T-helper 9 cell (primary cell): ENCODE measurements at regions not wholly inside any gene's neighbourhood (a gene's known extent, or its start where the extent isn't known, plus 50 kb on each side); places are given as distances from the start of the nearest gene placed in this dataset.

Experiments used
- DNase-seq: peaks from one replicate; pipeline ENCODE4 v3.0.0-alpha.2; 2020

DNA sequence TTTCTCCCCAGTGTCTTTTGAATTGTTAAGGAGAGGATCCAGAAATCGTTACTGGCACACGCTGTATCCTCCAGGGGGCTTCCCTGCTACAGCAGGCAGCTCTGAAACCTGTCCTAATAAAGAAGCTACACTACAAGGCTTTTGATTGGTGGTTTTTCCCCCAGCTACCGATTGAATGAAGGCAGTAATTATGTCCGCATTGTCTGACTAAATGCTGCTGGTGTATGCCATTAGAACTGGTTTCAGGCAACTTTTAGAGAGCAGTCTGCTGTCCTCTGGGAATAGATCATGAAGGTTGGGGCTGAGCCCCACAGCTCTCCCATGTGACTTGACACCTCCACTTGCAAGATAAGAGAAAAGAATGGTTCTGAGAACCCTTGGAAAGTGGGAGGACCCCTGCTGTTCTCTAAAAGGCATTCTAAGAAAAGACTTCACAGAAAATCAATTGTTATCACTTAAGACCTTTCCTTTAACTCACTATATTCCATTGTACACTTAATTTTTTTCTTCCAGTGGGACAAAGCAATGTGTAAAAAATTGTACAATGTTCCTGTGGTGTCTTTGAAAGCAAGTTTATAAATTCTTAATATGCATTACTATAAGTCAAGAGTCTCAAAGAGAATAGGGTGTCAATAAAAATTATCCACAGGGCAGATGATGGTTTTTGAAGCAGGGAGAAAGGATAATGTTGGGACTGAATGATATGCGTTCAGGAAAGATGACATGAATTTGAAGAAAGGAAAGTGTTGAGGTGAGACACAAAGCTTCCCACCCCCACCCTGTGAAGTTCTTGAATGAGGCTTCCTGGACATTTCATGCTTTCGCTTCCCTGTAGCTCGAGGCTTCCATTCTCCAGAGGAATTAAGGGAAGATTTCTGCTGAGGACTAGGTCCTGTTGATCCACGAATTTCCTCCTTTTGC, 53.0 kb upstream of the DAZL start:
- no peak for DNase-seq

DNA sequence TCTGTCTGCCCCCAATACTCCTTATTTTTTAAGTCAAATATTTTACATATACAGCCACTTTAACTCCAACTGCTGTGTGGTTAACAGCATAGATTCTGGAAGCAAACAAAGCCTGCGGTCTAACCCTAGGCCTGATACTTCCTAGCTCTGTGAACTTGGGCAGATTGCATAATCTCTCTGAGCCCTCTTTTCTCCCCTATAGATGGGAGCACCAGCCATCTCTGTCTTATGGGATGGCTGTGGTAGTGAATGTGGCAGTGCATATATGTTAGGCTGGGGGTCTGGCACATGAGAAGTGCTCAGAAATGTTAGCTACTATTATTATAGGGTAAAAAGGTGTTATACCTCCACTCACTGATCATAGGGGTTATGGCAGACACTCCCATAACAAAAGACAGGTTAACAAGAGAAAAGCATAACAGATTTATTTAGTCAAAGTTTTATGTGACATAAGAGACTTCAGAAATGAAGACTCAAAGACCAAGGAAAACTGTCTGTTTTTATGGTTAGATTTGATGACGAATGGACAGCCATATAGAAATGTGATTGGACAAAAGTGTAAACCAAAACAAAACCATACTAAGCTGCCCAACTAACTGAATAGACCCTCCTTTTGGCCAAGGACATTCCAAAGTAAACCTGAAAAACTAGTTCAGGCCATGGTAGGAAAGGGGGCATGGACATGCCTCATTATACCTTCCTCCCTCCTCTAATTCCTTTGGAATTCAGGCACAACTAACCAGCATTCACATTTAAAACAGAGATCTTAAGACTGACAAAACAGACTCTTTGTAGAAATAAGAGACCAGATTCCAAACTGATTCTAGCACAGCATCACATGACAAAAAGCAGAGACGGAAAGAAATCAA, 53.9 kb upstream of the DAZL start:
- DNase-seq: no peak

- DNase-seq: no peak
Observed at GRCh38 chr3:16663854-16664712, 58.9 kb upstream of the DAZL start.

- no peak for DNase-seq
Observed at GRCh38 chr3:16665282-16665741, 60.1 kb upstream of the DAZL start.

- no peak for DNase-seq
Observed at GRCh38 chr3:16666206-16666605, 61.0 kb upstream of the DAZL start.

- no peak for DNase-seq
Observed at GRCh38 chr3:16667633-16668032, 62.4 kb upstream of the DAZL start.

- no peak for DNase-seq
Observed at GRCh38 chr3:16668776-16669545, 63.7 kb upstream of the DAZL start.

DNA sequence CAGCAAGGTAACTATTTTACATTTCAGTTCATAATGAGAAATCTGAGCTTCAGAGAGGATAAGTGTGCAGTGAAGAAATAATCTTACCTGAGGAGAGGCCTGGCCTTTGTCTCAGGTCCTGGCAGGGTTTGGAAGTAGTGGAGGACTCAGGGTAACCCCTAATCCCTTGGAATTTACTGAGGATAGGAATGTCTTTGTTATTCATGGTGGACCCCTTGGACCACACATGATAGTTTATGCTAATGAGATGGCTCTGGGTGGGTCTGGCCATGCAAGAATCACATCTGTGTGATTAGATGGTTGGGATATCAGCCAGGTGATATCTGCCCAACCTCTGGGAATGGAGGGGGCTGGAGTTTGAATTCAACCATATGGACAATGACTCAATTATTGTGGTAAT, 65.0 kb upstream of the DAZL start:
- no peak for DNase-seq

DNA sequence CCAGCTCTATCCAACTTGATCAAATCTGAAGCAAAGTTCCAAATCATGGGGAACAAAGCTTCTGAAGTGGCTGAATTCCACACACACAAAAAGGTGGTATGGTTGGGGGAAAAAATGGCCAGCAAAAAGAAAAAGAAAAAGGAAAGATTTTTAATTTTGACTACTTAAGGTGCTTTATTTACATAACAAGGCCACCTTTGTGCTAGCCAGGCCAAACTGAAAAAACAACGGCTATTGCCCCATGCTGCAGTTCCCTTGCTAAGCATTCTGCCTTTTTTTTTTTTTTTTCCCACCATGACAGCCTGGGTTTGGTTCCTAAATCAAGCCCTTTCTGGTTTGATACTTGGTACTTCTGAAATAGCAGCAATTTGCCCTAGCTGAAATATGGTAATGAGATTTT, 66.5 kb upstream of the DAZL start:
- no peak for DNase-seq

GRCh38 chr3:16673530-16673929, 68.3 kb upstream of the DAZL start:
- DNase-seq: no peak

- no peak for DNase-seq
Observed at GRCh38 chr3:16675805-16676204, 70.6 kb upstream of the DAZL start.

GRCh38 chr3:16686679-16687078, 81.5 kb upstream of the DAZL start:
- no peak for DNase-seq

GRCh38 chr3:16687221-16687620, 82.0 kb upstream of the DAZL start:
- no peak for DNase-seq

DNA sequence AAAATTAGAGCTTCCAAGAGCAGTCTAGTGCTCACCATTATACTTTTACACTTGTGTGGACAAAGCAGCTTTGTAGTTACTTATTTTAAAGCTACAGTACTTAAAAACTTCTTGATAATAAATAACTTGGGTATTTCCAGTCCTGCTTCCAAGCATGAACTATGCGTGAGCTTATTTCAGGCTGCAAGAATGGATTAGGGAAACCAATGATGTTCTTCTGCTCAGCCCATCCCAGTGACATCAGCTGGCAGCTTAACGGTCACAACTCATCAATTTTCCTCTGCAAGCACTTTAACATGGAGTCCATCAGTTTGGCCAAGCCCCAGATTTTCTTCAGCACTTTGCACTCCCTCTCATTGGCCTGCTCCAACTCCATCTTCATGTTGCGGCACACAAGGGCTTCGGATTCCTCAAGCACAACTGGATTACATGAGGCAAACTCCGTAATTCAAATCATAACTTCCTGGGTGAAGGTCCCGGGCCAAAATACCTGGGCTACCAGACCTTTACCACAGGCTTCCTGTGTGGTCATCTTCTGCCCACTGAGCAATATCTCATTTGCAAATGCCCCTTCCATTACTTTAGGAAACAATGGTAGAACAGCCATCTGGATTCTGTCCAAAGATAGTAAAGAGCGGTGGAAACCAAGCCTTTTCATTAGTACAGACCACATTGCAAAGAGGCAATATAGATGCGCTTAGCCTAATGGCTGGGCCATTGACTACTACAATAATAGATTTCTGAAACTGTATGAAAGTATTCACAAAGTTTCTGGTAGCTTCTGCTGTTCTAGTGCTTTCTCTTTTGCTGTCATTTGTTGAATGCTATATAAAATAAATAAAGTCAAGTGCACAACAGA, 87.5 kb upstream of the DAZL start:
- DNase-seq: no peak

- no peak for DNase-seq
Observed at GRCh38 chr3:16693820-16694219, 88.6 kb upstream of the DAZL start.

- no peak for DNase-seq
Observed at GRCh38 chr3:16695710-16696109, 90.5 kb upstream of the DAZL start.

GRCh38 chr3:16697443-16698147, 92.4 kb upstream of the DAZL start:
- DNase-seq: no peak

DNA sequence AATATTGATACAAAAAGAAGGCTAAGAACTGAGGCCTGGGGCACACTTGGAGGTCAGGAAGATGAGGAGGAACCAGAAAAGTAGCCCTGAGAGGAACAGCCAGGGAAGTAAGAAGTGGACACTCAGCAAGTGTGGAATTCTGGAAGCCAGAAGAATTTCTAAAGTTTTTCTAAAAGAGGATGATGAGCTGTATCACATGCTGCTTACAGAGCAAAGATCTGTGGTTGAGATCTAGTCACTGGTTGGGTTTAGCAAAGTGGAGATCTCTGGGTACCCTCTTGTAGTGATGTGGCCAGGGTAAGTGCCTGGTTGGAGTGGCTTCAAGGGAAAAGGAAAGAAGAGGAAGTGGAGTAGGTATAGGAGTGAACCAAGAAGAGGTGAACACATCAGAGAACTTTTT, 95.4 kb upstream of the DAZL start:
- no peak for DNase-seq

DNA sequence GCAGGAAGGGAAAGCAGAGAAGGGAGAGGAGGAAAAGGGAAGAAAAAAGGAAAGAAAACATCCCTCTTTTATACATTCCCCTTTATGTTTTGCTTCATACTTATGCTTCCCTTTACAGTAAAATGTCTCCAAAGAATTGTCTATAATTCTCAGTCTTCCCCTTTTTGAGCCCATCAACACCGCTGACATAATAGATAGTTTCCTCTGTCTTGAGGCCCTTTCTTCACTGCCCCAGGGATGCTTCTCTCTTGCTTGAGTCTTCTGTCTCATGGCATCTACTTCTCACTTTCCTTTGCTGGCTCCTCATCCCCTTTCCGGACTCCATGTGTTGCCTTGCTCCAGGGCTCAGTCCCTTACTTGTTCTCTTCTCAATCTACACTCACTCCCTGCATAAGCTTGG, 99.7 kb upstream of the DAZL start:
- DNase-seq: no peak

GRCh38 chr3:16707260-16707659, 102.0 kb upstream of the DAZL start:
- DNase-seq: no peak
